NCI-H1930 (cell line): ENCODE measurements at regions not wholly inside any gene's neighbourhood (a gene's known extent, or its start where the extent isn't known, plus 50 kb on each side); places are given as distances from the start of the nearest gene placed in this dataset.
"Not testable (repeated sequence)": the region's sequence is repeated elsewhere in the genome, so short reads cannot be mapped to it uniquely, and the experiment has no call there.

ENCODE experiments used
- DNase-seq, 2 experiments: peaks; one replicate each; lab custom pipeline; 2025; lab: John Stamatoyannopoulos, UW

DNA sequence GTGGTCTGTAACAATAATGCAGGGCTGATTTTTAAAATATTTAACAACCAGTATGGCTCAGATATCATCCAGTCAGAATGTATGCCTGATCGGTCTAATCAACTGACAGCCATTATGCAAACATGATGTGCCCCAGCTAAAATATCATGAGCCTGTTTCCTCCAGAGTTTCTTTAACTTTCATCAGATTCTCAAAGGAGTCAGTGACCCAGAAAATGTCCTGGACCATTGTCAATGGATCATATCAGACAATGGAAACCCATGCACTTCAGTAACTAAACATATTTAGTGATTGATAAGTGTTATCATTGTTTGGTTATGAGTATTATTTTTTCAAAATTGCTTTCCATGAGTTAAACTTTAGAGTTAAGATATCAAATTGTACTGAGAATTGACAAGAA is 173.5 kb downstream of the LMBRD1 start:
- DNase-seq, result no peak

GRCh38 chr6:69622924-69623323 is 173.9 kb downstream of the LMBRD1 start:
- DNase-seq, result no peak

DNA sequence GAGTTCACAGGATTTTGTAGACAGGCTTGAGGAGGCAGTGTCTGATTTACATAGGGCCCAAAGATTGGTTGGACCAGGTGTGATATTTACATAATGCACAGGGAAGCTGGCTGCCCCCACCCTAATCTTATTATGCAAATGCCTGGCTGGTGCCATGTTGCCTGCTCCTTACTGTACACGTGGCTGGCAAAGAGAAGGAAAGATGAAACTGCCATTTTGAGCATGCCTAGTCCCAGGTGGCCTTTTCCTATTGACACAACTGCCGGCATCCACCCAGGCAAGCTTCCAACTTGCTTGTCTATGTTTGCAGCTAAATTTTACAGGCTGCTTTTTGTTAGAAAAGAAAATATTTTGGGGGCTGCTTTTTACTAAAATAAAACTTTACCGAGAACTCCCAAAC is 174.6 kb downstream of the LMBRD1 start:
- DNase-seq, result peak in 1 of 2 experiments; percentile 5

DNA sequence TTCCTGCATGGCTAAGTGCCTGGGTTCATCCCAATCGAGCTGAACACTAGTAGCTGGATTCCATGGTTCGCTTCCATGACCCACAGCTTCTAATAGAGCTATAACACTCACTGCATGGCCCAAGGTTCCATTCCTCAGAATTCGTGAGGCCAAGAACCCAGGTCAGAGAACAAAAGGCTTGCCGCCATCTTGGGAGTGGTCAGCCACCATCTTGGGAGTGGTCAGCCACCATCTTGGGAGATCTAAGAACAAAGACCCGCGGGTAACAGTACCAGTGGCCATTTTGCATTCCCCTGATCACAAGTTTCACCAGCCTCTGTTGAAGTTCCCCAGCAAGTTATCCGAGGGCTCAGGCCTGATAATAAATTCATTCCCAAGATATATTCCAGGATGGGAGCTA is 179.6 kb downstream of the LMBRD1 start:
- no peak for DNase-seq

- no peak for DNase-seq
Observed at GRCh38 chr6:69609836-69610472, 186.9 kb downstream of the LMBRD1 start.

GRCh38 chr6:69601132-69601531 is 195.7 kb downstream of the LMBRD1 start:
- no peak for DNase-seq

DNA sequence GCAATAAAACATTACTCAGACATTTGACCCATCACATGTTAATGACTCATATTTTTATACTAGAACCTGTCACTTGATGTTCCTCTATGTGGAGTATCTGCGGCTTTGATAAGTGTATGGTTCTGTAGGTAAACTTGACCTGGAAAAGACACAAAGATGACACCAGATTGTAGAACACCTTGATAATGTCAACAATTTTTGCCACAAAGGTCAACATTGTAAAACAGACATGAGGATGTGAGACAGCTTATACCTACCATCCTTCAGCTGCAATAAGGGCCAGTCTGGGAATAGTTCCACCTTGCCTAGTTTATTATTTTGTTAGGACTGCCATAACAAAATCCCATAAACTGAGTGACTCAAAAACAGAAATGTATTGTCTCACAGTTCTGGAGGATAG is 202.4 kb downstream of the LMBRD1 start:
- no peak for DNase-seq

DNA sequence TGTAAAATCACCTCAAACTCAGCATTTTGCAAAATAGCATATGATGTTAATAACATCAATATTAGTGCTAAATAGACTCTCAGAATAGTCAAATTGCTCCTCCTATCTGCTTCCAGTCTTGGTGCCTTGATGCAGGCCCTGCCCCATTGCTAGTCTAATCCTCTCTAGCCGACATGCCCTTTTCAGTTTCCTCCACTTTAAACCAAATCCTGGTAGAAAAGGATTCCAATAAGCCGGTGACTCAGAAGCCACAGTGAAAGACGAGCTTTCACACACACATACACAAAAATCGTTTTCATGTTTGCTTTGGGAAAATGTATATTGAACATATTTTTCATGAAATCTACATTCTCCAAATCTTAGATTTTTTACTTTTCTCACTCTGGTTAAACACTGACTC is 203.1 kb downstream of the LMBRD1 start:
- DNase-seq, result no peak

DNA sequence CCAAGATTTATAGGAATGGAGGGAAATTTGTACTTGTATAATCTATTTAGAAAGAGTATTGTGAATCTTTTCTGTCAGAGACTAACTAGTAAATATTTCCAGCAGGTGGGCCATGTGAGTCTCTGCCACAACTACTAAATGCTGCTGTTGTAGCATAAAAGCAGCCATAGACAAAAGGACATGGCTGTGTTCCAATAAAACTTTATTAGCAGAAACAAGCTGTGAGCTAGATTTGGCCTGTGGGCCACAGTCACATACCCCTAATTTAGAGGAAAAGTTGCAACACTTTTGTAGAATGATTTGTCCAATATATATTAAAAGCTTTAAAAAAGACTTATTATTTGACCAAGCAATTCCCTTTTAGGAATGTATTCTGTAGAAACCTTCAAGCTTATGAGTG is 207.2 kb downstream of the LMBRD1 start:
- no peak for DNase-seq

GRCh38 chr6:69584913-69585729 is 211.7 kb downstream of the LMBRD1 start:
- no peak for DNase-seq

- no peak for DNase-seq
Observed at GRCh38 chr6:69584536-69584912, 212.3 kb downstream of the LMBRD1 start.

- no peak for DNase-seq
Observed at GRCh38 chr6:69581581-69581980, 215.2 kb downstream of the LMBRD1 start.

GRCh38 chr6:69580706-69581105 is 216.1 kb downstream of the LMBRD1 start:
- no peak for DNase-seq

DNA sequence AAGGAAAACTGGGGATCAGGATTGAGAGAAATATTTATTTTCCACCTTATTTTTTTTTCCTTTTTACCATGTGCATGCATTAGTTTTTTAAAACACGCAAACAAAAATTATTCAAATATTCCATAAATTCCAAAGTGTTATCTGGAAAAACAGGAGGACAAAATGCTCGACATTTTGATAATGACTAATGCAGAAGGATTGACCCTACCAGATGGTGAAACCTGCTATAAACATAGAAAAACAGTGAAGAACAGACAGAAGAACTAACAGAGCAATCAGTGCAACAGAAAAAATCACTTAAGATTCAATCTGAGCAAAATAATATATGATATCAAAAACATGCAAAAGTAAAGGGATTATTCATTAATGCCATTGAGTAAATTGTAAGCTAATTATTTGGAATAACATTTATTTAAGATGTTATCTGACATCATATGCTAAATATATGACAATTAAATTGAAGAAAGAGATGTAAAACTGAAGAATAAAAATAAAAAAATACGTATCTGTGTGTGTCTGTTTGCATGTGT is 218.4 kb downstream of the LMBRD1 start:
- DNase-seq, result no peak

GRCh38 chr6:69571234-69571633 is 225.6 kb downstream of the LMBRD1 start:
- DNase-seq, result no peak

- DNase-seq, result no peak
Observed at GRCh38 chr6:69570106-69570505, 226.7 kb downstream of the LMBRD1 start.

DNA sequence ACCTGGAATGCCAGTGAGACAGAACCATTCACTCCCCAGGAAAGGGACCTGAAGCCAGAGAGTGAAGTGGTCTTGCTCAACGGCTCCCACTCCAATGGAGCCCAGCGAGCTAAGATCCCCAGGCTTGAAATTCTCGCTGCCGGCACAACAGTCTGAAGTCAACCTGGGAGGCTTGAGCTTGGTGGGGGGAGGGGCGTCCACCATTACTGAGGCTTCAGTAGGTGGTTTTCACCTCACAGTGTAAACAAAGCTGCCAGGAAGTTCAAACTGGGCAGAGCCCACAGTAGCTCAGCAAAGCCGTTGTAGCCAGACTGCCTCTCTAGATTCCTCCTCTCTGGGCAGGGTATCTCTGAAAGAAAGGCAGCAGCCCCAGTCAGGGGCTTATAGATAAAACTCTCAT is 236.2 kb downstream of the LMBRD1 start:
- not testable (repeated sequence) for DNase-seq

- no peak for DNase-seq
Observed at GRCh38 chr6:69555088-69555638, 241.6 kb downstream of the LMBRD1 start.

DNA sequence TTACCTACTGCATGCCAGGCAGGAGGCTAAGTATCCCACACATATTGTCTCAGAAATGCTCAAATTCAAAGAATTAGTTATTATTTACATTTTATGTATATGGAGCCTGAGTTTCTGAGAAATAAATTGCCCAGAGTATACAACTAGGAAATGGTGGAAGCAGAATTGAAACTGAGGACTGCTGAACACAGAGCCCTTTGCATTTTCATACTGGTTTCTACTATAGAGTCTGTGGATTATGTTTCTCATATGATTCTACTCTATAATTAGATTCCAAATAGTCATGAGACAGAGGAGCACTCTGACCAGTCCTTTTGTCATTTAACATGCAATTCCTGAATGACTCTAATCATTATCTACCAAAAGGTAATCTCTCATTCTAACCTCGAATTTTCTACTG is 254.3 kb downstream of the LMBRD1 start:
- DNase-seq, result no peak

GRCh38 chr6:69527921-69528476 is 268.8 kb downstream of the LMBRD1 start:
- DNase-seq, result no peak

DNA sequence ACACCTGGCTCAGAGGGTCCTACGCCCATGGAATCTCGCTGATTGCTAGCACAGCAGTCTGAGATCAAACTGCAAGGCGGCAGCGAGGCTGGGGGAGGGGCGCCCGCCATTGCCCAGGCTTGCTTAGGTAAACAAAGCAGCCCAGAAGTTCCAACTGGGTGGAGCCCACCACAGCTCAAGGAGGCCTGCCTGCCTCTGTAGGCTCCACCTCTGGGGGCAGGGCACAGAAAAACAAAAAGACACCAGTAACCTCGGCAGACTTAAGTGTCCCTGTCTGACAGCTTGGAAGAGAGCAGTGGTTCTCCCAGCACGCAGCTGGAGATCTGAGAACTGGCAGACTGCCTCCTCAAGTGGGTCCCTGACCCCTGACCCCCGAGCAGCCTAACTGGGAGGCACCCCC is 281.3 kb downstream of the LMBRD1 start:
- not testable (repeated sequence) for DNase-seq

GRCh38 chr6:69494595-69494994 is 302.2 kb downstream of the LMBRD1 start:
- DNase-seq, result no peak

GRCh38 chr6:69489970-69490369 is 306.8 kb downstream of the LMBRD1 start:
- no peak for DNase-seq
